Spleen (tissue), 11 donors: ENCODE measurements at regions not wholly inside any gene's neighbourhood (a gene's known extent, or its start where the extent isn't known, plus 50 kb on each side); places are given as distances from the start of the nearest gene placed in this dataset.

ENCODE experiments used
- DNase-seq: peaks from one replicate; pipeline ENCODE4 v3.0.0-alpha.2; 2020
- H3K27ac ChIP-seq, 8 donors: fragments of 200-600 bp; sonication (generic) in 7 of 8; 1 replicate in 4 of 8; 2 replicates in 4 of 8; pipeline versions ENCODE4 v1.5.0 to v1.8.0; 2016 to 2021; ENCODE audit warnings: inconsistent platforms in 4 of 8, mild to moderate bottlenecking in 4 of 8, moderate library complexity in 1 of 8
- H3K27me3 ChIP-seq, 7 donors: fragments of 200-600 bp; sonication (generic) in 6 of 7; replicated peaks in 1 of 7; 1 replicate in 4 of 7; 2 replicates in 3 of 7; pipeline versions ENCODE4 v1.5.0 to v1.8.0; 2016 to 2021; ENCODE audit warnings: inconsistent platforms in 3 of 7, mild to moderate bottlenecking in 1 of 7
- H3K36me3 ChIP-seq, 6 donors: fragments of 200-600 bp; sonication (generic) in 5 of 6; 1 replicate in 4 of 6; 2 replicates in 2 of 6; pipeline versions ENCODE4 v1.5.0 to v1.8.0; 2016 to 2021; ENCODE audit warnings: inconsistent platforms in 2 of 6
- H3K4me1 ChIP-seq, 6 donors: fragments of 200-600 bp; sonication (generic) in 5 of 6; 1 replicate in 3 of 6; 2 replicates in 3 of 6; pipeline versions ENCODE4 v1.5.0 to v1.8.0; 2016 to 2021; ENCODE audit warnings: inconsistent platforms in 3 of 6
- H3K4me3 ChIP-seq, 8 donors: fragments of 200-600 bp; sonication (generic) in 7 of 8; 1 replicate in 4 of 8; 2 replicates in 4 of 8; pipeline versions ENCODE4 v1.5.0 to v1.8.0; 2016 to 2021; ENCODE audit warnings: inconsistent platforms in 4 of 8, mild to moderate bottlenecking in 4 of 8, moderate library complexity in 2 of 8
- H3K9me3 ChIP-seq, 8 donors: fragments of 200-600 bp; sonication (generic) in 7 of 8; 1 replicate in 4 of 8; 2 replicates in 4 of 8; pipeline versions ENCODE4 v1.5.0 to v1.8.0; 2016 to 2021; ENCODE audit warnings: inconsistent platforms in 4 of 8
- POLR2A ChIP-seq, 3 donors: fragments of 450-650 bp; IDR thresholded peaks; one replicate each; pipeline ENCODE4 v1.5.1; 2017; ENCODE audit warnings: antibody characterized with exemption in 3 of 3, mild to moderate bottlenecking in 1 of 3
- POLR2AphosphoS5 ChIP-seq, 3 donors: sonication (generic); formaldehyde crosslinking; IDR thresholded peaks; one replicate each; pipeline ENCODE4 v1.5.1; 2017; ENCODE audit warnings: antibody characterized with exemption in 3 of 3
- WGBS, 5 donors: extraction: QIAGEN DNeasy Blood & Tissue Kit in 3 of 5; methylation state at CpG; one replicate each; pipeline versions ENCODE4 v1.1.5 to v1.1.7; 2013 to 2018; 5-methylcytosine and 5-hydroxymethylcytosine counted together
- intact Hi-C: fragments of 100-400 bp; cut with DNase I; formaldehyde crosslinking; loops from one replicate; pipeline ENCODE4 v1.15.0; 2023; ENCODE audit warnings: low total_unique reads
- TF ChIP-seq, protein P1 (sequence below), 11 experiments: fragments of 200-600 bp in 7 of 11; fragments of 450-650 bp in 4 of 11; sonication (generic) in 4 of 11; IDR thresholded peaks in 8 of 11; conservative IDR thresholded peaks in 3 of 11; 1 replicate in 7 of 11; 2 replicates in 4 of 11; pipeline versions ENCODE4 v1.4.0 to v1.8.0; 2016 to 2021; ENCODE audit warnings: antibody characterized with exemption in 11 of 11, inconsistent platforms in 4 of 11, mild to moderate bottlenecking in 1 of 11
- donor health status: healthy with polysubstance abuse.
- donor health status: DM: no; HTN: no; CAD: no; lungs with moderate emphysema.
- donor health status: DM: no; HTN: no; CAD: no.
- donor health status: Bipolar disorder and iron deficiency.
- donor health status: healthy.
- donor health status: DM: no; HTN: no; CAD: no.
- donor health status: DM: yes; HTN: yes; CAD: no.

DNA sequence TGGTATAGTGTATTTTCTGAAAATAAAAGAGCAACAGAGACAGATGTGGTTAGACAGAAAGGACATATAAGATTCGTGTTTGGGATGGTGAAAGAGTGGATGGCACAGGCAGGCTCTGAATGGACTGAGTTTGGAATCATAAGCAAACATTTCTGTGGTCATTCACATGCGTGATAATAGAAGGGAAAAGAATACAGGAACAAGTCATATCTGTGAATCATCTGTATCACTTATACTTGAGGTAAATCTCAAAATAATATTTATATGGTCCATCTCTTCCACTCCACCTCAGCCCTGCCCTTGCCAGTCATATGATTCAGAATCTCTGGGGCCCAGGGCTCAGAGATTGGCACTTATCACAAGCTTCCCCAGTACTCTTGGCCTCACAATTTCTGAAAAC lies 535.1 kb downstream of the BCKDHB start:
- Histone ChIP-seq H3K27ac (no peak overlapping the region), H3K4me3 (no peak overlapping the region), H3K9me3 (peaks cover 0 to 15% (median 11%) of the 10 kb centered on the region in 8 donors), H3K27me3 (no peaks in the 10 kb centered on the region), H3K36me3 (no peaks in the 10 kb centered on the region), H3K4me1 (peaks cover 0 to 10% (median 4%) of the 10 kb centered on the region in 6 donors)
- TF ChIP-seq POLR2A (IDR thresholded peaks at IDR 0.05) (no peak), POLR2AphosphoS5 (IDR thresholded peaks at IDR 0.05) (no peak)
- TF ChIP-seq, protein P1, sequence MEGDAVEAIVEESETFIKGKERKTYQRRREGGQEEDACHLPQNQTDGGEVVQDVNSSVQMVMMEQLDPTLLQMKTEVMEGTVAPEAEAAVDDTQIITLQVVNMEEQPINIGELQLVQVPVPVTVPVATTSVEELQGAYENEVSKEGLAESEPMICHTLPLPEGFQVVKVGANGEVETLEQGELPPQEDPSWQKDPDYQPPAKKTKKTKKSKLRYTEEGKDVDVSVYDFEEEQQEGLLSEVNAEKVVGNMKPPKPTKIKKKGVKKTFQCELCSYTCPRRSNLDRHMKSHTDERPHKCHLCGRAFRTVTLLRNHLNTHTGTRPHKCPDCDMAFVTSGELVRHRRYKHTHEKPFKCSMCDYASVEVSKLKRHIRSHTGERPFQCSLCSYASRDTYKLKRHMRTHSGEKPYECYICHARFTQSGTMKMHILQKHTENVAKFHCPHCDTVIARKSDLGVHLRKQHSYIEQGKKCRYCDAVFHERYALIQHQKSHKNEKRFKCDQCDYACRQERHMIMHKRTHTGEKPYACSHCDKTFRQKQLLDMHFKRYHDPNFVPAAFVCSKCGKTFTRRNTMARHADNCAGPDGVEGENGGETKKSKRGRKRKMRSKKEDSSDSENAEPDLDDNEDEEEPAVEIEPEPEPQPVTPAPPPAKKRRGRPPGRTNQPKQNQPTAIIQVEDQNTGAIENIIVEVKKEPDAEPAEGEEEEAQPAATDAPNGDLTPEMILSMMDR (IDR thresholded peaks at IDR 0.05 in 8 of 11, conservative IDR thresholded peaks at IDR 0.05 in 3 of 11), result no peak
- intact Hi-C loops, result no loop called here
- 37 to 84% (median 83%) methylated on average over 2 of the region's 2 CpGs for WGBS, 5 donors
- DNase-seq, result no peak

DNA sequence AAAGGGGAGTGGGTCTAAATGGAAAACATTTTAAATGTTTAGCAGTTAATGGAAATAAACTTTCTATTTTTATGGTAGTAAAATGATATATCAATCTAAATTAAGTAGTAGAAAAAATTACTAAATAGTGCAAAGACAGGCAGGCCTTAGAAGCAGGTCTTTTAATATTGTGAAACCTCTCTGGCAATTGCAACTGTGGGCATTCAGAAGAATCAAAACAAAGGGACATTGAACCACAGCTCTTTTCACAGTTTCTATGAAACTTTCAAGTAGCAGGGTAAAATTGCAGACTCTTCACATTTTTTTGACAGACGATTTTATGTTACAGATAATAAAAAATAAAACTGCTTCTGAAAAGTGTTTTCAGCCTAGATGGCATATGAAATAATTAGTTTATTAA lies 533.7 kb downstream of the BCKDHB start:
- no peak overlapping the region for H3K4me3 ChIP-seq
- H3K27me3 ChIP-seq, result no peaks in the 10 kb centered on the region
- intact Hi-C loops, result no loop called here
- peaks cover 0 to 7% (median 4%) of the 10 kb centered on the region in 8 donors for H3K9me3 ChIP-seq
- TF ChIP-seq, protein P1 (IDR thresholded peaks at IDR 0.05 in 8 of 11, conservative IDR thresholded peaks at IDR 0.05 in 3 of 11), result no peak
- no peak for TF ChIP-seq POLR2AphosphoS5 (IDR thresholded peaks at IDR 0.05)
- no peak for TF ChIP-seq POLR2A (IDR thresholded peaks at IDR 0.05)
- DNase-seq, result no peak
- 68 to 83% (median 79%) methylated on average over 1 of the region's 1 CpG for WGBS, 5 donors
- no peak overlapping the region for H3K27ac ChIP-seq
- H3K36me3 ChIP-seq, result no peaks in the 10 kb centered on the region
- H3K4me1 ChIP-seq, result peaks cover 0 to 10% (median 4%) of the 10 kb centered on the region in 6 donors

DNA sequence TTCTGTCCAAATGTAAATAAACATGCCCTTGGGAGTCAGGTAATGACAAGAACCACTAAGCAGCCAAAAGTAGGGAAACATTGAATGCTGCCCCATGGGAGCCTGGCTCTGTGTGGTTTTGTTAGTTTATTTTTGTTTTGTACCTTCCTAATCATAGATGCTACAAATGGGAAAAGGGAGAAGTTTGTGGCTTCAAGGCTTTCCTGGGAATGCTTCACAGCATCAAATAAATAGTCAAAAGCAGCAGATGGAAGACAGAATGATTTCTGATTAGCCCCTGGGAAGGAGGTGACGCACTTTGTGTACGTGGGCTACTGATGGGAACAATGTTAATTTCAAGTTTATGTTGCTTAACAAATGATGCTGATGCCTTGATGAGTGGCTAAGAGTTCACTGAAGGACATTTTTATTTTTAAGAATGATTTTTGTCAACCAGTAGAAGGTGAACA lies 532.7 kb downstream of the BCKDHB start:
- DNase-seq, result no peak
- Histone ChIP-seq H3K4me3 (no peak overlapping the region), H3K36me3 (no peaks in the 10 kb centered on the region), H3K4me1 (peaks cover 0 to 10% (median 4%) of the 10 kb centered on the region in 6 donors), H3K27me3 (no peaks in the 10 kb centered on the region), H3K9me3 (peaks cover 0 to 4% (median 0%) of the 10 kb centered on the region in 8 donors), H3K27ac (peak overlapping the region in 6 of 8 donors; percentile 20 to 60 (median 39))
- 88 to 96% (median 94%) methylated on average over 2 of the region's 2 CpGs for WGBS, 5 donors
- TF ChIP-seq, protein P1 (IDR thresholded peaks at IDR 0.05 in 8 of 11, conservative IDR thresholded peaks at IDR 0.05 in 3 of 11), result no peak
- no peak for TF ChIP-seq POLR2A (IDR thresholded peaks at IDR 0.05)
- intact Hi-C loops, result no loop called here

DNA sequence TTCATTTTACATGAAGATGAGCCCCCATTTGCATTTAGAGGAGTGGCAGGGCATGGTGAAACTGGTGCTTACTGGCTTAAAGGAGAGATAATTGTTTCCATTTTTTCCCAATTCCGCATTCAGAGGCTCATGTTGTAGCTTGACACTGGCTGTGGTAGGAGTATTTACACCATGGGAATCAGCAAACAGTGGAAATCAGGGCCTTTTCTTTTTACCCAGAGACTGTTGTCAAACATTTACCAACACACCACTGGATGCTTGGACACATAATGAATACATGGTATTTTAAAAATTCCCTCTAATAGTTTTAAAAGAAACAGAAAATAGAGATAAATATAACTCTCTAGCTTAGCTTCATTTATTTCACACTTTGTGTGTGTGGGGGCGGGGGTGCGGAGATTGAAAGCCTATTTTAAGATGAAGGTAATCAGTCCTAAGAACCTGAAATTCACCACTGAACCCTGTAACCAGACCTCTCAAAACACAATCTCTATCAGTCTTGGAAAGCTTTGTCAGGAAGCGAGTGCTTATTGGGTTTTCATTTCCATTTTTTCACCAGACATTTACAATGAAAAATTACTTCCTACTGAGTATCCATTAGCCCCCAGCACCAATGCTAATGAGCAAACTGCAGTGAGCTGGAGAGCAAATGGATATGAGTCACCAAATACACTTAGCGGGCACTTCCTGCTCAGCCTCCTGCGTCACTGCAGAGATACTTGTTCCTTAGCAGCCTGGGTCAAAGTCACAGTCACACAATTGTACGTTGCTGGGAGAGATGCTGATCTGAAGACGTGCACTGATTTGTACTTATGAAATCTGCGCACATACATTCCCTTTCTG lies 532.0 kb downstream of the BCKDHB start:
- DNase-seq, result no peak
- H3K4me1 ChIP-seq, result peaks cover 0 to 10% (median 4%) of the 10 kb centered on the region in 6 donors
- H3K9me3 ChIP-seq, result peaks cover 0 to 4% (median 0%) of the 10 kb centered on the region in 8 donors
- no peaks in the 10 kb centered on the region for H3K27me3 ChIP-seq
- peak overlapping the region in 7 of 8 donors; percentile 31 to 60 (median 49) for H3K27ac ChIP-seq
- intact Hi-C loops, result no loop called here
- no peak overlapping the region for H3K4me3 ChIP-seq
- TF ChIP-seq POLR2A (IDR thresholded peaks at IDR 0.05), result no peak
- peak in 1 of 3 donors; percentile 73 for TF ChIP-seq POLR2AphosphoS5 (IDR thresholded peaks at IDR 0.05)
- no peaks in the 10 kb centered on the region for H3K36me3 ChIP-seq
- 29 to 36% (median 31%) methylated on average over 9 of the region's 9 CpGs for WGBS, 5 donors
